GM21367 (cell line): ENCODE measurements at regions not wholly inside any gene's neighbourhood (a gene's known extent, or its start where the extent isn't known, plus 50 kb on each side); places are given as distances from the start of the nearest gene placed in this dataset.

ENCODE experiments used
- ATAC-seq: cut with Tn5 transposase; IDR thresholded peaks from one replicate; pipeline ENCODE4 v1.9.1; 2021; ENCODE audit not compliant: unreplicated experiment

GRCh38 chr10:113967126-113967525 lies 76.5 kb upstream of the ADRB1 start:
- ATAC-seq = no peak

- ATAC-seq = no peak
These were observed 73.0 kb upstream of the ADRB1 start for GRCh38 chr10:113970641-113971040.

- ATAC-seq = no peak
These were observed 72.2 kb upstream of the ADRB1 start for GRCh38 chr10:113971349-113971973.

GRCh38 chr10:113977174-113977573 lies 66.5 kb upstream of the ADRB1 start:
- no peak for ATAC-seq

GRCh38 chr10:113978802-113979201 lies 64.9 kb upstream of the ADRB1 start:
- ATAC-seq = no peak

- no peak for ATAC-seq
These were observed 64.3 kb upstream of the ADRB1 start for GRCh38 chr10:113979409-113979808.

GRCh38 chr10:113980408-113981087 lies 63.1 kb upstream of the ADRB1 start:
- ATAC-seq = no peak

GRCh38 chr10:113982296-113982695 lies 61.4 kb upstream of the ADRB1 start:
- peak; percentile 27 for ATAC-seq

- peak; percentile 74 for ATAC-seq
These were observed 60.9 kb upstream of the ADRB1 start for GRCh38 chr10:113982769-113983168.

GRCh38 chr10:113983552-113983951 lies 60.1 kb upstream of the ADRB1 start:
- peak; percentile 47 for ATAC-seq

GRCh38 chr10:113985297-113985844 lies 58.3 kb upstream of the ADRB1 start:
- no peak for ATAC-seq

GRCh38 chr10:113986316-113986715 lies 57.4 kb upstream of the ADRB1 start:
- no peak for ATAC-seq

GRCh38 chr10:113987156-113987555 lies 56.5 kb upstream of the ADRB1 start:
- no peak for ATAC-seq

GRCh38 chr10:113987805-113988204 lies 55.9 kb upstream of the ADRB1 start:
- no peak for ATAC-seq

- no peak for ATAC-seq
These were observed 55.1 kb upstream of the ADRB1 start for GRCh38 chr10:113988535-113988934.

GRCh38 chr10:113991091-113991860 lies 52.4 kb upstream of the ADRB1 start:
- ATAC-seq = no peak

GRCh38 chr10:113992471-113993011 lies 51.1 kb upstream of the ADRB1 start:
- no peak for ATAC-seq

- no peak for ATAC-seq
These were observed 50.1 kb upstream of the ADRB1 start for GRCh38 chr10:113993489-113993991.
